GM18511 (cell line): ENCODE measurements at regions not wholly inside any gene's neighbourhood (a gene's known extent, or its start where the extent isn't known, plus 50 kb on each side); places are given as distances from the start of the nearest gene placed in this dataset.

Experiments used
- ATAC-seq: cut with Tn5 transposase; IDR thresholded peaks from one replicate; pipeline ENCODE4 v1.9.1; 2021; ENCODE audit warnings: mild to moderate bottlenecking, moderate library complexity; ENCODE audit not compliant: unreplicated experiment

DNA sequence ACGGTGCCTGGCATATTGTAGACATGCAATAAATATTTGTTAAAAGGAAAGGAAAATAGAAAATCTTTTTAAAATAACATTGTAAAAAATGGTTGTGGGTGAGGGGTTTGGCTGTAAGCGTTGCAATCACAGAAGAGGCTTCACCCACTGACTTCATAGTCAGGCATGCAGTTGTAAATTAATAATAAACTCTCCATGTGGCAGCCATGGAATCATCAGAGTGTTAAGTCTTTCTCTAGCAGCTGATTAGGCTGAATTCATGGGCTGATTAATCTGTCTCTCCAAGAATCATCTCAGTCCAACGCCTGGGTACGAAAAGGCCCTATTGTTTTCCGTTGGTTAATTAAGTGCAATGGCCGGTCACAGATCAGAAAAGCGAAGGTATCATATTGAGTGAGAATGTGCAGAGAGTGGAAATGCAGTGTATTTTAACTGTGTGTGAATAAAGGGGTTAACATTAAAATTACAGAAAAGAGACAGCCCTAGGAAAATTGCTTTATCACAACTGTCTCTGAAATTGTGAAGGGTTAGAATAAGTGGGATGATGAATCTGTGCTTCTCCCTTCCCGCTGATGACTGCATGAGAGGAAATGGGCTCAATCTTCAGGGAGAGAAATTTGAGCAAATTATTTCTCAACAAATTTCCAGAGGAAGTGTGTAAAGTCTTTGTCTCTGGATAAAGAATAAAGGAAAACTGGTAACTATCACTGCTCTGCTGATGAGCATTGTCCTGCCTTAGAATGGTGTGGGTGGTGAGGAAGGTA lies 269.0 kb downstream of the FAM76B start:
- no peak for ATAC-seq

GRCh38 chr11:95519912-95520311 lies 269.7 kb downstream of the FAM76B start:
- ATAC-seq = no peak

DNA sequence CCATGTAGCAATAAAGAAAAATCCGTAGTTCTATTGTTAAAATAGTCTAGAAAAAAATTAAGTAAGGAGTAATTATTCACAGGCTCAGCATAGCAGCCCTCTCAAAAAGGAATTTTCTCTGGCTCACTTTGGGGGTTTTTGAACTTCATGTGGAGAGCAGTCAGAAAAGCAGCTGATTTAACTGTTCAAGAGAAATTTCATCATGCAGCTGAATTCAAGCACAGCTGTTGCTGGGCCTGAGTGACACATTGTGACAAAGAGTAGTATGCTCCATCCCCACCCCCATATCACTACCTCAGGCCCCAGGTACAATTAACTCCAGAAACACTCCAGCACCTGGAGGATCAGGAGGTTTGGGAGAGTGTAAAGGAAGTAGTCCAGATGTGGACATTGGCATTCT lies 272.1 kb downstream of the FAM76B start:
- no peak for ATAC-seq

DNA sequence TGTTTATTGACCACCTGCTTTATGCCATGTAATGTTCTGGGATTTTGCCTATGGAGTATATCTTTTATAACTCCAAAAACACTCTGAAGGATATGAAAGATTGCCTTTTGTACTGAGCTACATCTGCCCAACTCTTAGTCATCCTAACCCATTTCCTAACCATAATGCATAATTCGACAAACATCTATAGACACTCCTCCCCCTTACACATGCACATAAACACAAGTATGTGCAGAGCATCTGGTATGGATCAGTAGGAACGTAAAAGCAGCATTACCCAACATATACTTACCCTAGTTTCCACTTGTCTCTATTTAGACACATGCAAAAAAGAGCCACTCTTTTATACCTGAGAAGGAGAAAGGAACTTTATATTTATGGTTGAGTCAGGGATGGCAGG lies 272.8 kb downstream of the FAM76B start:
- ATAC-seq = no peak

DNA sequence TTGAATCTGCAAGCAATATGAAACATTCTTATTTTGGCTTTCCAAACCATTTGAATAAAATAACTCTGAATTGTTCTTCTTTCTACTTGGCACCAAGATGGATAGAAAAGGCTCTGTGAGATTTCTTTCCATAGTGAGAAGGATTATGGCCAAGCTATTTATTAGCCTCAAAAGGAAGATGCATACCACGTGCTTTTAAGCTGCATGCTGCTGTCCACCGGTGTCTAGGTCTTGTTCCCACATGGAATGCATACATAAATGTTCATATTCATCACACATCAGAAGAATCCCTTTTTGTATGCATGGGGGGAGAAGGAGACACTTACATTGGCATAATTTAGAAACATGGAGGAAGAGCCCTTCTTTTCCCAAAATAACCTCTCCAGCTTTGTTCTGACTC lies 273.4 kb downstream of the FAM76B start:
- ATAC-seq = no peak

DNA sequence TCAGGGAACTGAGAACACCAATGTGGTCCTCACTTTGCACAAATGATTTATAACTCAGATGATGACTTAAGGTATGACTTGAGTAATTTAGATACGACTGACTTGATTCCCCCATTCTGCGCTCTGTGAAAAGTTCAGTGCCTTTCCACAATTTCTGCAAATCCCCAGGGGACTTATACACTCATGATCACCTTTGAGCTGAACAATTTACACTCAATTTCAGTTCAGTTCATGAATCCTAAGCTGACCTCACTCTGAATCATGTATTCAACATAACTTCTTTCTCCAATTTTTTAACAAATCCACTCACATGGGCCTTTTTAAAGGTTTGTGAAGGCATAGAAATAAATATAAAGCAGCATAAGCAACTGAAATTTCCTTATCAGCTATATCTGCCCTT lies 274.2 kb downstream of the FAM76B start:
- no peak for ATAC-seq

DNA sequence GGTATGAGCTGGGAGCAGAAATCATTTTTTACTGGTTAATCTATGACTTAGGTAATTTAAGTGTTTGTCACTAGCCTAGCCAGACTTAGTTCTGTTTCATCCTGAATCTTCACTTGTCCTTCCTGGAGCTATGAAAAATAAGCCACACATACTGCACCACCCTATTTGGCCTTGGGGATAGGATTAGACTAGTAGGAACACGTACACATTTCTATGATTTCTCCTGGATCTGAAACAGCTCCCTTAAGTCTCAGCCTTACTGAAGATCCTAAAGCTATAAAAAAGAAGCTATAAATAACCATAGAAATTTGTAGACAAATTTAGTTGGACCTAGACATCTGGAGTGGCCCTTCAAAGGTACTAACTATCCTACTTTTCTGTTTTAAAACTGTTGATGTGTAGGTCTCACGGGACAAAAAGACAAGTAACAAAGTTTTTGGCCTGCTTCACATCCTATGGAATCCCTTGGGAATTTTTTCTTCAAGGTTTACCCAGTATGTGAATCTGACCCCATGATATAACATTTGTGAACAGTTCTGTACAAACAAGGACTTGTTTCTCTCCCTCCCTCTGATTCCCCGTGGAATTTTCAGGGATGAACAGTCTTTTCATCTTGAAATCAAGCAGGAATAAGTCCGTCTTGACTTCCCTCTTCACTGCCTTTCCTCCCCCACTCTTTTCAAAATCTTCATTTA lies 275.0 kb downstream of the FAM76B start:
- no peak for ATAC-seq

GRCh38 chr11:95512682-95513081 lies 276.9 kb downstream of the FAM76B start:
- ATAC-seq = no peak

GRCh38 chr11:95512177-95512576 lies 277.4 kb downstream of the FAM76B start:
- no peak for ATAC-seq

DNA sequence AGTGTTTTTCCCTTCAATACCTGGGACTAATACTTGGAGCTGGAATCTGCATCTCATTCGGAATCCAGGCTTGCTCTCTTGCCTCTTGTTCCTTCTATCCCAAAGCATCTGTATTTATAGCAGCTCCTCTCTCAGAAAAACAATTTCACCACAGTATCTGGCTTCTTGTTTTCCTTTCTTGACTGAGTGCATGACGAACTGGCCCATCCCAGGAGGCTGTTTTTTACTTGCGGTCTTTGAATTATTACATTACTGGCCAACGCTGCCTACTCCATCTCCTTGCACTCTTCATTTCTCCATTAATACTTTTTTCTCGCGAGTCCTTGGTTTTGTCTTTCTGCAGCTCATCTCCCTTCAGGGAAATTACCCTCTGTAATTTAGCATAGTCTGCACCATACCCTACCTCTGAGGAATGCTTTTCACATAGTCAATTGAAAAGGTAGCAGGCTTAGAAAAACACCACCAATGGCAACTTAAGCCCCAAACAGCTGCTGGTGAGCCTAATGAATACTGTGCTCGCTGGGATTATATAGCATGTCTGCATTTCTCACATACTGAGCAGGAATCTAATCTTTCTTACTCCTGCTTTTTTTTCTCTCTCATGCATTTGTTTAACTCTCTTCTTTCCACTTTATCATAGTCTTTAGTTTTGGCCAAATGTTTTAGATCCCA lies 277.4 kb upstream of the SESN3 start:
- no peak for ATAC-seq

DNA sequence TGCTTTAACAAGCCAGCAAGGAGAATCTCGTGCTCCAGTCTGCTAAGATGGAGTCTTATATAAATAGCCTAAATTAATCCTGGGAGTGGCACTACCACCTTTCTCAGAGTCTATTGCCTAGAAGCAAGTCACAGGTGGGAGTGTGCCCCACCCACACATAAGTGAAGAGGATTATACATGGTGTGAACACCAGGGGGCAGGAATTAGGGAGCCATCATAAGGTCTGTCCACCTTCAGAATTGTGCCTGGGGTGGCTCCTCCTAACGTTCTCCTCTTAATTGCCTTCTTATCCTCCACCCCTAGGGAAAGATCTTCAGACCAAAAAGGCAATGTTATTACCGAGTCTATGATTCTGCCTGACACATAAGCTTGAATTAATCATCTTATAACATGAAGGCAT lies 276.8 kb upstream of the SESN3 start:
- no peak for ATAC-seq

GRCh38 chr11:95506777-95507176 lies 275.8 kb upstream of the SESN3 start:
- ATAC-seq = no peak

DNA sequence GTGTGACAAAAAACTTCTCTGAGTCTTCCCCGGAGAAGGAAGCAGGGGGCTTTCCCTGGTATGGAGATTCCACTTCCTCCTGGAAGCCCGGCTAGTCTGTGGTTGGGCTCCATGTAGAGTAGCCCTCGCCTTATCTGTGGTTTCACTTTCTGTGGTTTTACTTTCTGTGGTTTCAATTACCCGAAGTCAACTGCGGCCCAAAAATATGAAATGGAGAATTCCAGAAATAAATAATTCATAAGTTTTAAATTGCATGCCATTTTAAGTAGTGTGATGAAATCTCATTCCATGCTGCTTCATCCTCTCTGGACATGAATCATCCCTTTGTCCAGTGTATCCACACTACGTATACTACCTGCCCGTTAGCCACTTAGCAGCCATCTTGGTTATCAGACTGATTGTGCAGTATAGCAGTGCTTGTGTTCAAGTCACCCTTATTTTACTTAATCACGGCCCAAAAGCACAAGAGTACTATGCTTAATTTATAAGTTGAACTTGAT lies 275.0 kb upstream of the SESN3 start:
- ATAC-seq = peak; percentile 58

- ATAC-seq = no peak
Measured at GRCh38 chr11:95503047-95503446, 272.0 kb upstream of the SESN3 start.

DNA sequence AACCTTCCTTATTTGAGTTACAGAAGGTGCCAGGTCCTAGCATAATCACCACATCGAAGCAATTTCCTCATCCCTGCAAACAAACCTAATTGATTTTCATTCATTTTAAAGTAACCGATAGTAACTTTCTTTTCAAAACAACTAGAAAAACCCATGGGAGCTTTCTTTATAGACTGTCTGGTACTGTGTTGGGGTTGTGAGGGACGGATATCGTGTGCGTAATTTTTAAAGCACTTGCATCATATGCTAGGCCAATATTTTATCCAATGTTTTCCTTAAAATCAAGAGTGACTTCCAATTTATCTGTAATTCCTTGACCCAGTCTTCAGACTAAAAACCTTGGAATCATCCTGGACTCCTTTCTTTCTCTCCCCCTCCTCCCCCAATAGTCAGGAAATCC lies 271.5 kb upstream of the SESN3 start:
- ATAC-seq = no peak

DNA sequence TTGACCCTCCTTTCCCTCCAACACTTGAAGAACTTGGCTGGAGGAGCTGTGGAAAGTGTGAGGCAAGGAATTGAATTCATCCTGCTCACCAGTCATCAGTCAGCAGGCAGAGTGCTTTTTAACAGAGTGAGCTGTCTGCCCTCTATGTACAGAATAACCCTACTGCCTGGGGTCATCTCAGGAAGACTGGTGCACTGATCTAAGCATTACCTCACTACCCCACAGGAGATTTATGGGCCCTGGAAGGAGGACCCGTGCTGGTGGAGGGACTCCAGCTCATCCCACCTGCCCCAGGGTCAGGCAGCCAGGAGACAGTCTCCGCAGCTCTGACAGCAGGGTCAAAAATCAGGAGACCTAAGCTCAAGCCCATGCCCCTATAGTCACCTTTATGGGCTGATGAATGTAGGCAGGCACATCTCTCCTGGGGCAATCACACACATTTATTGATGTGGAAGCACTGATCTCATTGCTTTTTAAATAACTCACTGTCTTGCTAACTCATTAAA lies 270.8 kb upstream of the SESN3 start:
- no peak for ATAC-seq

DNA sequence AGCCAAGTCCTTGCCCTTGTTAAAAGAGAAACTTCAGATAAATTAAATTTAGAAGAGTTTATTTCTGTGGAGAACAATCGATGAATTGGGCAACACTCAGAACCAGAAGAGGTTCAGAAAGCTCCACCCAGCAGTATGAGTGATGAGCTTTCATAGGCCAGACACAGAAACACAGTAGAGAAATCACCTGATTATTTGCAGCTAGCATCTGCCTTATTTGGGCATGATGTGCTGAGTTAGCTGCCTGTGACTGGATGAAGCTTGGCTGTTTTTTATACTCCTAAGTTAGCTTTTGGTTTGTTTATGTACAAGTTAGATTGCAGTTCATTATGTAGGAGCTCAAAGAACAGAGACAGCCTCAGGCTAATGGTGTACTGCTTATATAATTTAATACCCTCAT lies 269.5 kb upstream of the SESN3 start:
- no peak for ATAC-seq

GRCh38 chr11:95499516-95500135 lies 268.6 kb upstream of the SESN3 start:
- no peak for ATAC-seq

DNA sequence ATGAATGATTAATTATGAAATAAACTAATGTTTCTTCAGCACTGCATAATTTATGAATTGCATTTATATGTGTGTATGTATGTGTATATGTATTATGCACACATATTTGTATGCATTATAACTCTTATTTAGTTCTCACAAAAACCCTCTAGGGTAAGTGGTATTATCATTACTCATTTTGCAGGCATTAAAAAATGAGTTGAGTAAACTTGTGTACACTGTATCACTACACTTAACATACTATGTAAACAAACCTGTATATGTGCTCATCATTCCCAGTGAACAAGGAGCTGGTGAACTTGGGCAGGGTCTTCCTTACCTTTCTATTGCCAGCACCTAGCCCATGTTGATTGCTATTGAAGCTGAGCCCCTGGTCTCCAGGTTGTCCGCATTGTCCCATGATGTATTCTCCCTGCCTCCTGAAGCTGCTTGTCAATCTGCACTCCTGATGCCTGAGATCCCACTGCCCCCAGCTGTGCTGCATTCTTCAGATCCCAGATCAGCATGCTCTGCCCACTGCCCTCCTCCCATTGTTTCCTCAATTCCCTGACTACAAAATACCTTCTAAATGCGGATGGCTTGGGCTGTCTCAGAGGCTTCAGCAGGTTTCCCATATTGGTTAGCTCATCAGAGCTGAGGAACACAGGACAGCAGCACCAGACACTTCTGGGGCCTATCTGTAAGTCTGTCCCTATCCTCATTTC lies 267.9 kb upstream of the SESN3 start:
- no peak for ATAC-seq

DNA sequence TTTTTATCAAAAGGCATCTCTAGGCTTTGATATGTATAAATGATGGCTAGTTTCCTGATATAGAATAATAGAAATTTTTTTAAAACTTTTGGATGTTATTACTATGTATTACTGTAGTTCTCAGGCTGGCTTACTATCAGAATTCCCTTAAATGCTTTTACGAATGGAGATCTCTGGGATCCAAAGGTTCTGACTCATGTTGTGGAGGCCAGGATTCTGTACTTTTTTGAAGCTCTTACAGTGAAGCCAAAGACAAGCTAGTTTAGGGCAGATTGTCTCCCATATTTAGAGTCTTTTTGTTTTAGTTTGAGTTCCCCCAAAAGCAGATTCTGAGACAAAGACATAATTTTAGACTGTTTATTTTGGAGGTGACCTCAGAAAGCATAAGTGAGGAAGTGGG lies 265.9 kb upstream of the SESN3 start:
- no peak for ATAC-seq

DNA sequence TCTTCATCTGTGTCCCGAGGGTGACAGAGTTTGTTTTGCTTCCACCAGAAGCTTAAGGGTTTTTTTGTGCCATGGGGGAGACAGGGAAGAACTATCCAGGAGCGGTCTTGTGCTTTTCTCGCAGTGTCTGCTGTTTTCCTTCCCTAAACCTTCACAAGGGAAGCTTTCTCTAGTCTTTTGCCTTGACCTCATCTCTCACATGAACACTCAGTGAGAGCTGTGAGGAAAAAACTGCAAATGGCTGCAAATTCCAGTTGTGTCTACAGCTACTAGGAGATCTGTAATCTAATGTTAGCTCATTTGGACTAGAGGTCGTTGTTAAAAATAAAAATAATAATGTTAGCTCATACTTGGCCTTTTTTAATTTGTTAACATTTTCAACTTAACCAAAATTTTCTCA lies 264.7 kb upstream of the SESN3 start:
- no peak for ATAC-seq
